ENCODE measurements at regions not wholly inside any gene's neighbourhood (a gene's known extent, or its start where the extent isn't known, plus 50 kb on each side); places are given as distances from the start of the nearest gene placed in this dataset.

DNA sequence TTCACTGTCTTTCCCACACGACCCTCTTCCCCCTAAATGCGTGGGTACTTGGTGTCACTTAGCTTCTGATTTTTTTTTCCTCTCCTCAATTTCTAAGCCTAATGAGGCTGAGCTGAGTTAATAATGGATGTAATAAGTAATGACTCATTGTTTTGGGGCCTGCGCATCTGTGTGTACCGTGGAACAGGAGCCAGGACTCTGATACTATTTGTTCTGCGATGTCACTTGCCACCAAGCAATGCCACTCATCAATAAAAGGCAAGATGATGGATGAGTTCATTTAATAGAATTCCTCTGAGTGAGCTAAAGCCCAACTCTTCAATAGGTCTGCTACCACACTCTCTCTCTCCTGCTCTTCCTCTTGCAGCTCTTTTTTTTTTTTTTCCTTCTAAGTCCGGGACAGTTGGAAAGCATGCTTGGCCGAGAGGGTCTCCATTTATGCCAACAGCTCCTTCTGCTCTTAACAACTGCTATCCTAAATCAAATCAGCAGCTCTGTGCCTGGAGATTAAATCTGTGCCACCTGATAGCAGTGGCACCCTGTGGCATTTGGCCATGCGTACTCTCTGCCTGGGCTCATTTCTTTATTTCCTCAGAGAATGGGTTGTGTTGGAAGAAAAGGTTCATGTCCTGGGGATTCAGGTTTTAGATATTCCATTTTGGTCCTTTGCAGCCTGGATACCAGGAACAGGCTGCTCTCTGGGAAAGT is 1284.2 kb upstream of the PIK3C3 start:
- dilution Hi-C loops (cut with MboI; ENCODE audit: extremely low pct_ligation_motif_present, low sequenced_read_pairs) (no loop called here), intact Hi-C loops (cut with micrococcal nuclease) (no loop called here)

More for the DNA sequence above, 1284.2 kb upstream of the PIK3C3 start:
- no peak overlapping the region for H3K27ac ChIP-seq (ENCODE audit: insufficient read depth, low read depth, low read length)
- H3K36me3 ChIP-seq (ENCODE audit: control insufficient read depth in 2 of 2, extremely low read depth in 1 of 2, insufficient read depth in 2 of 2, low read length in 2 of 2) = no peaks in the 10 kb centered on the region
- ChIA-PET POLR2A (no interaction called here), CTCF (no interaction called here)
- H2AFZ ChIP-seq (ENCODE audit: low read depth, low read length) = no peak overlapping the region
- peaks cover 4% of the 10 kb centered on the region for H3K9me3 ChIP-seq (replicated peaks; ENCODE audit: control insufficient read depth, insufficient read depth, low read length)
- no peaks in the 10 kb centered on the region for H4K20me1 ChIP-seq (replicated peaks; ENCODE audit: control insufficient read depth, extremely low read depth, insufficient read depth, low read length)
- DNase-seq (ENCODE audit: low read depth, low spot score) (no peak), FAIRE-seq (no peak)
- H3K4me2 ChIP-seq (ENCODE audit: insufficient read depth, low read length) = no peak overlapping the region
- H3K79me2 ChIP-seq (ENCODE audit: control insufficient read depth, insufficient read depth, low read length) = no peaks in the 10 kb centered on the region
- H3K9me1 ChIP-seq (replicated peaks; ENCODE audit: control insufficient read depth, extremely low read depth, insufficient read depth, low read length) = no peaks in the 10 kb centered on the region
- BruUV-seq (replicated peaks) = no TSS peak
- no peak for TF ChIP-seq MYC (IDR thresholded peaks at IDR 0.05; ENCODE audit: low read depth, low read length)
- TF ChIP-seq POLR2A (IDR thresholded peaks at IDR 0.05; ENCODE audit: low read depth, low read length) = no peak
- TF ChIP-seq, protein P1, sequence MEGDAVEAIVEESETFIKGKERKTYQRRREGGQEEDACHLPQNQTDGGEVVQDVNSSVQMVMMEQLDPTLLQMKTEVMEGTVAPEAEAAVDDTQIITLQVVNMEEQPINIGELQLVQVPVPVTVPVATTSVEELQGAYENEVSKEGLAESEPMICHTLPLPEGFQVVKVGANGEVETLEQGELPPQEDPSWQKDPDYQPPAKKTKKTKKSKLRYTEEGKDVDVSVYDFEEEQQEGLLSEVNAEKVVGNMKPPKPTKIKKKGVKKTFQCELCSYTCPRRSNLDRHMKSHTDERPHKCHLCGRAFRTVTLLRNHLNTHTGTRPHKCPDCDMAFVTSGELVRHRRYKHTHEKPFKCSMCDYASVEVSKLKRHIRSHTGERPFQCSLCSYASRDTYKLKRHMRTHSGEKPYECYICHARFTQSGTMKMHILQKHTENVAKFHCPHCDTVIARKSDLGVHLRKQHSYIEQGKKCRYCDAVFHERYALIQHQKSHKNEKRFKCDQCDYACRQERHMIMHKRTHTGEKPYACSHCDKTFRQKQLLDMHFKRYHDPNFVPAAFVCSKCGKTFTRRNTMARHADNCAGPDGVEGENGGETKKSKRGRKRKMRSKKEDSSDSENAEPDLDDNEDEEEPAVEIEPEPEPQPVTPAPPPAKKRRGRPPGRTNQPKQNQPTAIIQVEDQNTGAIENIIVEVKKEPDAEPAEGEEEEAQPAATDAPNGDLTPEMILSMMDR (IDR thresholded peaks at IDR 0.05; ENCODE audit: extremely low read depth in 1 of 2, insufficient read depth in 1 of 2, low read depth in 1 of 2, low read length in 2 of 2) = no peak
- TF ChIP-seq, protein P2, sequence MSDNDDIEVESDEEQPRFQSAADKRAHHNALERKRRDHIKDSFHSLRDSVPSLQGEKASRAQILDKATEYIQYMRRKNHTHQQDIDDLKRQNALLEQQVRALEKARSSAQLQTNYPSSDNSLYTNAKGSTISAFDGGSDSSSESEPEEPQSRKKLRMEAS (IDR thresholded peaks at IDR 0.05; ENCODE audit: insufficient read depth, insufficient read length) = no peak
- TF ChIP-seq FOS (IDR thresholded peaks at IDR 0.05; ENCODE audit: borderline replicate concordance, insufficient read depth, low read length) = no peak
- TF ChIP-seq POLR2AphosphoS5 (IDR thresholded peaks at IDR 0.05; ENCODE audit: insufficient read depth, low read depth, low read length) = no peak
- no peak for TF ChIP-seq GATA2 (IDR thresholded peaks at IDR 0.05; ENCODE audit: insufficient read depth, insufficient read length, low read depth, low read length)
- no peak for TF ChIP-seq JUN (IDR thresholded peaks at IDR 0.05; ENCODE audit: borderline replicate concordance, insufficient read depth, insufficient read length, low read depth)
- no peak for TF ChIP-seq EZH2 (IDR thresholded peaks at IDR 0.05; ENCODE audit: borderline replicate concordance, low read depth, low read length, severe bottlenecking)
- no peaks in the 10 kb centered on the region for H3K27me3 ChIP-seq (ENCODE audit: control insufficient read depth in 2 of 2, insufficient read depth in 2 of 2, low read length in 2 of 2)
- H3K4me1 ChIP-seq (ENCODE audit: control insufficient read depth, extremely low read depth, insufficient read depth, low read length) = no peaks in the 10 kb centered on the region
- no peak overlapping the region for H3K9ac ChIP-seq (replicated peaks; ENCODE audit: extremely low read depth, insufficient read depth, low read length)
- H3K4me3 ChIP-seq (replicated peaks in 1 of 3; ENCODE audit: insufficient read depth in 1 of 3, low read depth in 1 of 3, low read length in 3 of 3) = no peak overlapping the region

Measured in endothelial cell of umbilical vein (primary cell).